Suprapubic skin (tissue), 3 donors: ENCODE measurements at regions not wholly inside any gene's neighbourhood (a gene's known extent, or its start where the extent isn't known, plus 50 kb on each side); places are given as distances from the start of the nearest gene placed in this dataset.

Experiments
- CTCF ChIP-seq, 2 donors: fragments of 200-600 bp in 1 of 2; fragments of 450-650 bp in 1 of 2; sonication (generic) in 1 of 2; IDR thresholded peaks; one replicate each; pipeline ENCODE4 v1.5.1; 2016 to 2019; ENCODE audit warnings: antibody characterized with exemption in 2 of 2, mild to moderate bottlenecking in 1 of 2, moderate library complexity in 1 of 2
- EP300 ChIP-seq: sonication (generic); formaldehyde crosslinking; IDR thresholded peaks from one replicate; pipeline ENCODE4 v1.6.1; 2017; ENCODE audit warnings: antibody characterized with exemption

- TF ChIP-seq EP300 (no peak), CTCF (IDR thresholded peaks at IDR 0.05) (no peak)
Observed at GRCh38 chr4:18440527-18441202, 419.1 kb upstream of the LCORL start.
